CD4-positive, alpha-beta T cell treated with Interleukin-1 beta for 1 hour (primary cell): ENCODE measurements at regions not wholly inside any gene's neighbourhood (a gene's known extent, or its start where the extent isn't known, plus 50 kb on each side); places are given as distances from the start of the nearest gene placed in this dataset.

Experiments
- DNase-seq, 2 donors: peaks; one replicate each; pipeline ENCODE4 v3.0.0-alpha.2; 2020 to 2022

DNA sequence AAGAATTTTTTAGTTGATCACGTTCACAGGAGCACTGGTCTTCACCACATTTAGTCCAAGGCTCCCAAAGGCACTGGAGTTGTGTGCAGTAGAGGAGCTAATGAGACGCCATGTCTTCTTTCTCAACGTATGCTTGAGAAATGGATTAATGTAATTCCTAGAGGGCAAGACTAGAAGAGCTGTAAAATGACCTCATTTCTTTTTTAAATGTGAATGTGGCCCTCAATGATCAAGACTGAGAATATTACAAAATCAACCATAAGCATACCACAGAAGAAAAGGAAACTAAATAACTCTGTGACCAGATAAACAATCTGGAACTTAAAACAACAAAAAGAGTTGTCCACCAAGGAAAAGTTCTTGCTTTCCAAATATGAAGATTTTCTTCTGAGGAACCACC, 112.1 kb upstream of the THBS1 start:
- DNase-seq: no peak

GRCh38 chr15:39471785-39472574, 108.9 kb upstream of the THBS1 start:
- no peak for DNase-seq

DNA sequence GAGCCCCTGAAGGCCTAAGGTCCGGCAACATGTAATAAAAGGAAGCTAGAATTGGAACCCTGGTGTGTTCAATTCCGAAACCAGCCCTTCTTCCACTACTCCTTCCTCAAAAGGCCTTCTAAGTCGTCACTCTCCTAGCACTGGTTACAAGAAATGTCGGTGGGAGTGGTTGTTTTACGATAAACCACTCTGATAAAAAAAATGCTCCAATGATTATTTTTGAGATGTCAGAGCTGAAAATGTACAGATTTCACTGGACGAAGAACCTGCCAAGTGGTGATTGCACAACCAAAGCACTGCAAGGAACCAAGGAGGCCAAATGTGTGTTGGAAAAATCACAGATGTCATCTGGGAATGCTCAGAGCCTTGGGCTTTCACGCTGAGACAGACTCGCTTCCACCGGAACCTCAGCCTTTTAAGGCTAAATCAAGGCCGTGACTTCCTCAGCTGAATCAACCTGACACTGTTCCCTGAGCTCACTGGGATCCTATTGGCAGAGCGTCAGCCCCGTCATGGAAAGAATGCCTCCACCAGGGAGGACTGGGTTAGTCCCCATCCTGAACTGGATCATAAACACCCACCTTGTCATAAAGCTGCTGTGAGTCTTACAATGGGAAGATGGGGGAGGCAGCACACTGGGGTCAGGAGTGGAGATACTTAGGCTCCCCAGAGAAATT, 108.1 kb upstream of the THBS1 start:
- DNase-seq: no peak

GRCh38 chr15:39473298-39473947, 107.5 kb upstream of the THBS1 start:
- no peak for DNase-seq

GRCh38 chr15:39474657-39475056, 106.2 kb upstream of the THBS1 start:
- DNase-seq: no peak

DNA sequence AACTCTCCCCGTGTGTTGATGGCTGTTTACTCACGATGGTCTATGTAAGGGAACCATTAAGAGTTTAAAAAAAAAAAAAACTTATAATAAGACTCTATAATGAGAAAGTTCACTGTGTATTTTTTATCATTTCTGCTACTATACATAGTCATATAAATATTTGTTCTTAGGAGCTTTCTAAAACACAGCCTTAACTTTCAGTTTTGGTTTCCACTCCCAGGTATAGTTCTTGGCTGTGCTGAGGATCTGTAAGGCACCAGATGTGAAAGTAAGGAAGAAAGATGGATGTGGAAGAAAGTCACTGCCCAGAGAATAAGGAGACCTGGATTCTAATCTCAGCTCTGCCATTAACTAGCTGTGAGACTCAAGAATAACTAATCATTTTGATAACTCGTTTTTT, 101.9 kb upstream of the THBS1 start:
- no peak for DNase-seq

DNA sequence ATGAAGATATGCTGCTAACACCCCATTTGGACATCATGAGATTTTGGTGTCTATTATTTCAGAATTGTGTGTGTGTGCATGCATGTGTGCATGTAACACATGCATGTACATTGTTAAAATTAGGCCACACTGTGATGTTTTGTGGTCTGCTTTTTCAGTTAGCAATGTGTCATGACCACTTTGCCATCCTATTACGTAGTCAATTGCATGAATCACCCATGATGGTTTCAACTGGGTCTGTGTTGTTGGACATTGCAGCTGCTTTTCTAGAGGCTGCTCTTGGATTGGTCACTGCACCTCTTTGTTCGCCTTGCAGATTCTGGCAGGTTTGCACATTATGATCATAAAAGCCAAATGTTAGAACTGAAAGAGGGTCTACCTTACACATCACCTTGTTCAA, 101.0 kb upstream of the THBS1 start:
- DNase-seq: no peak

DNA sequence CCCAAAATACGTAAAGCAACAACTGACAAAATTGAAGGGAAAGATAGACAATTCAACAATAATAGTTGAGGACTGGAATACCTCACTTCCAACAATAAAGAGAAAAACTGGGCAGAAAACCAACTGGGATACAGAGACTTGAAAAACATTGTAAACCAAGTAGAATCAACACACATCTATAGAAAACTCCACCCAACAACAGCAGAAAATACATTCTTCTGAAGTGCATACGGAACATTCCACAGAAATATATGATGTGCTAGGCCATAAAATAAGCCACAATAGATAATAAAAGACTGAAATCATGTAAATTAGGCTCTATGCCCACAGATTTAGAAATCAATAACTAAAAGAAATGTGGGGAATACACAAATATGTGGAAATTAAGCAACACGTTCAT, 98.4 kb upstream of the THBS1 start:
- DNase-seq: no peak

DNA sequence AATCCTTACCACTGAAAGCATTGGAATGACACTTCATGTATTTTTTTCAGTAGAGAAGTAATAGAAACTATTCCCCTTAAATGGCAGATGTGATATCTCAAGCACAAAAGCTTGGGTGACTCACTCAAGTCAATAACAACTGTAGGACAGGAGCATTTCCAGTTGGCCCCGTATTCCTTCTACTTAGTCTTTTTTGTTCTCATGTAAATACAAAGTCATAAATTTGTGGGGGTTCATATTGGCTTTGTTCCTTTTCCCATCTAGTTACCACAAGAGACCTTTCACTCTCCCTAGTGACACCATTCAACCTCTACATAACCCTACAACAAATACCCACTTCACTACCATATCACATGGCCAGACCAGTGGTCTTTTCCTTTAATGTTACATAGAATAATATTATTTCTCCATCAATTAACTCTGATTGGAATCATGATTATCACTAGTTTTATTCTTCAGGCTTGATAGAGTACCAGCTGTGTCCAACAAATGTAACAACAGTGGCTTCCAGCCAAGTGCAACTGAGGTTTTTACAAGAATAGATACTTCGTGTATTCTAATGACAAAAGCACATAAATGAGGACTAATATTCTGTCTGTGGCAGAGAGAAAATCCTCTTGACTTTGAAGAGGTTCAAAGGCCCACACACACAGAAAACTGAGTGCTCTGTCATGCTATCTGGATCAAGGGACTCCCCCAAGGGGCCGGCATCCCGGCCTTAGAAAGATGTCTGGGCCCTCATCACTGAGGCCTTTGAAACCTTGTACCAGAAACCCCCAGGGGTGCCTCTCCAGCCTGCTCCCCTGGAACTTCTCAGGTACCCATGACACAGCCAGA, 94.0 kb upstream of the THBS1 start:
- no peak for DNase-seq

DNA sequence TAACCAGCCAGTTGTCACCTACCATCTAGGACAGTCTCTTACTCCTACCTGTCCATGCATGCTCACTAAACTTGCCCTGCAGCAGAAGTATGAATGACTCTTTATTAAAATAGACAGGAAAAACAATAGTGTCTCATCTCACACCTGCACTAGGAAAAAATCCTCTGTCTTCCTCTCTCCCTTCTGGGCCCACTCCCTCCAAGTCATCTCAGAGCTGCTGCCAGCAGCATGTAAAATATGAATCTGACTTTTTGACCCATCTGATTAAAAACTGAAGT, 93.5 kb upstream of the THBS1 start:
- DNase-seq: no peak

DNA sequence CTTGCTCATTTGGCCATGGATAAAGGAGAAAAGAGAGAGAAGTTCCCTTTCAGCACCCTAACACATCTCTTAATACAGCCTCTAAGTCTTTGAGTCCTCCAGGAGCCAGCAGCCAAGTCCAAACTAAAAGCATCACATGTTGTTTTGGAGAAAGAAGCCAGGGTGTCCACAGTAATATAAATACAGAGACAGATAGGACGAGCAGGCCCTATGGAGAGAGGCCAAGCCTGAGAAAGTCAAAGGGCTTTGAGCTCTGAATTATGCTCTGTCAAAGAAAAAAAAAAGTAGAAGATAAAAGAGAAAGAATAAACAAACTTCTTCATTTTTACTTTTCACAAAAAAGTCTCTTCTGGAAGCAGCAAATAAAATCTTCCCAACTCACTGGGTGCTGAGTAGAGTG, 92.4 kb upstream of the THBS1 start:
- DNase-seq: no peak

- no peak for DNase-seq
Measured at GRCh38 chr15:39488961-39489360, 91.9 kb upstream of the THBS1 start.

DNA sequence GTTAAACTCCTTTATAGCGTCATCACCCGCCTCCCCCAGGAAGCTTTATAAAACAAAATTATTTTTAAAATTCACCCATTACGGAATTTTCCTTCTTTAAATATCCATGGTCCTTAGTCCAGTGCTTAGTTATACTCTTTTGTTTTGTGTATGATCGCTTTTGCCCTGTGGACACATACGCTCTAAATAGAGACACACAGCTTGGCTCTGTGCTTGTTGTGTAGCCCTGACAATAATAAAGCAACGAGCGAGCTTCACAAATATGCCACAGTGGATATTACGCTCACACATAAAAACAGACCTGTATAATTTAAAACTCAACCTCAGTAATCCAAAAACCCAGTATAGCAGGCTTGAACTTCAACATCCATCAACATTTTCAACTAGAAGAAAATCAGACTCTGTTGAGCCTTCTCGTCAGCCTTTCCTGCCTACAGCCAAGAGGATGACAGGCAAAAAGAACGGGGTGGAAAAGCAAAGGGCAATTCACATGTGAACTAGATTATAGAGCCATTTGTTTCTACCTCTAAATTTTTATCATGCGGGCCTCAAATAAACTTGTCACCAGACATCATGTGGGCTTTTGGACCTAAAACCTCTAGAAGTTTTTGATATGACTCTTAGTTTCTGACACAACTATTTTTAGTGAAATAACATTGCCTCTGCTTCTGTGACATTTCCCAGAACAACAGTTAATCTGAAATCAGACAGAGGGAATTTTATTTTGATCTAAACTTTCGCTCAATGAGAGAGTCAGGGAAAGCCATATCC, 89.6 kb upstream of the THBS1 start:
- DNase-seq: no peak

DNA sequence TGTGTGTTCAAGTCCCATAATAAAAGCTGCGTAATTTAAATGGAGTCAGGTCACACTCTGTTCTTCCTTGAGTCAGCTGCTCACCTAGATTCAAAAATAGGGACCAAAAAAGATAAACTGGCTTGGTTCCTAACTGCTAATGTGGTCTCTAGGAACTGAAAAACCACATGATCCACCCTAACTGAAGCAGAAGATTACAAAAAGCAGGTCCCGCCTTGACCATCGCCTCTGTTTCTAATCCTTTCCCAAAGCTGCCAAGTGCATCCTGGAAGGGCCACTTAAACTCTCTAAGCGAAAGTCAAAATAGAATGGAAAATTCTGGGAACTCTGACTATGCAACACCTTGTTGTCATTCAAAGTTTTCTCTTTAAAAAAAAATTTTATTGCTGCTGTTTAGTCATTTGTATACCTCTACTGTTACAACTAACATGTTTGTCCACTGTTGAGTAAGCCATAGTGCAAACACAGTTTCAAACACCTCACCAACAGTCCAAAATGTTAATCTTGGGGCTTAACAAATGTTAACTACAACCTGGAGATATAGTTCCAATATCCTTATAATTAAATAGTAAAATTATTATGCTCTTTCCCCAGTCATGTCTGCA, 88.9 kb upstream of the THBS1 start:
- DNase-seq: no peak

- no peak for DNase-seq
Measured at GRCh38 chr15:39493424-39494067, 87.3 kb upstream of the THBS1 start.

DNA sequence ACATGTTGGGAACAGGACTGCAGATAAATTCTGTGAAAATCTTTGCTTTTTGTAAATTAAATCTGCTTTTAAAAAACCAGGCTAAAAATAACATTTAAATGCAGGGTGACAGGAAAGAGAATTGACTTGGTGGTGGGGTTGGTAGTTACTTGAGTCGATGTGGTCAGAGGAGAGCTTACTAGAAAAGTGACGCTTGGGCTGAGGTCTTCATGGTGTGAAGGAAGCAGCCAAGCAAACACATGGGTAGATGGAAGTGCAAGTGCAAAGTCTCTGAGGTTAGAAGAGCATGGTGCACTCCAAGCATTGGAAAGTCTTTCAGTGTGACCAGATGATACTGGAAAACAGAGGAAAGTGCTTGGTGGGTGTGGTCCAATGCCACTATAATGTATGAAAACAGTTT, 86.4 kb upstream of the THBS1 start:
- DNase-seq: no peak

DNA sequence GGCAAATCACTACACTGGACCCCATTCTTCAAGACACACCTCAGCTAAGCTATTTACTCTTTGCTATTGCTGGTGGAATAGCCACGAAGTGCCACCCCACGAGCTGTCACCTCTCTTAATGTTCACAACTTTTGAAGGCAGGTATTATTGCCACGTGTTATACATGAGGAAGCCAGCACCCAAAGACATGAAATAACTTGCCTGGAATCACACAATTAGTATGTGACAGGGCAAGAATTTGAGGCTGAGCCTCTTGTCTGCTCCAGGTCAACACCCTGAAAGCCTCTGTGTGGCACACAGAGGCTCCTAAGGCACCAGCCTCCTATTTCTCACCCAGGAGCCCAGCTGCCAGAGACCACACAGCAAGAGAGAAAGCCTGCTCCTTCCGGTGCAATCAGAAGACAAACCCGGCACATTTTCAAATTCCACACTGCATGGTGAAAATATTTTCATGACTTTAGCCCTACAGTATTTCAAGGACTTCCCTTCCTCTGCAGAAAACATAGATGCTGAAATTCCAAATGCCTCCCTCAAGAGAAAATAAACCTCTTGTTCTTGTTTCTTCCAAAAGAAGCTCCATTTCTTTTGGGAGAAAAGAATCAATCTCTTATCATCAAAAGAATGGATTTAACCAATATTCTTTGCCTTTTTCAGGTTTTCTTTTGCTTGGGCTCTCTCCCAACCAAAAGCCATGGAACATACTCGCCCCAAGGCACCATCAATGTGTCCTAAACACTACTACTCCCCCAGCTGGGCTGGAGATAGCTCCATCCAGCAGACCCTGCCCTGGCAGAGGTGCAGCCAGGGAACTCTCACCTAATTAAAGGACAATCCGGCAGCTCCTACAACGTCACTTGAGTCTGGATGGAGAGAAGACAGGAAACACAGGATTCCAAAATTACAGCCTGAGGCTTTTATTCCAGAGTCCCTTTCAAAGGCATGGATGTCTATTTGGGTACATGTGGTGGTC, 84.7 kb upstream of the THBS1 start:
- DNase-seq: no peak

DNA sequence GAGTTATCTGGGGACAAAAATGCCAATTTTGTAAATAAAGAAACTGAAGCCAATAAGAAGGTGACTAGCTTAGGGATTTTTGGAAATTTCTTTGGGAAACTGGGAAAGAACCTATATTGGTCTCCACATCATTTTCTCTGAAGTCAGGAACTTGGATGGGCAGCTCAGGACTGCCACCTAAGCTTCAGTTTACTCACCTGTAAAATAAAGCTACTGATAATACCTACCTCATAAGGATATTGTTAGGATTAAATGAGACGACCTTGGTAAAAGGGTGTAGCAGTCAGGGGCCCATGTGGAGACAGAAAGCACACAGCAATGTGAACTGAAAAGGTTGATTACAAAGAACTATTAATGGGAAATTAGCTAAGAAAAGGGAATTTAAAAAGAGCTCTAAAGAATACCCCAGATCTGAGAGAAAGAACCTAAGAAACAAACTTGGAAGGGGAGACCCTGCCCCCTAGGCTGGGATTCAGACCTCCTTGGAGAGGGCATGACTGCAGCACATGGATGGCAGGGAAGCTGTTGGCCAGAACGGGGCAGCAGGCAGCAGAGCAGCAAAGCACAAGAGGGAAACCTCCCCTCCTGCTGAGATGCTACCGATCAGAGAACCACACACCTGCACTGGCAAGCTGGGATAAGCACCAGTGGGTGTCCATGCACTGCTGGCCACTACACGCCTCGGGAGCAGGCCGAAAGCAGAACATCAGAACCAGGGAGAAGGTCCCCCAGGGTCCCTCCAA, 83.7 kb upstream of the THBS1 start:
- DNase-seq: no peak

DNA sequence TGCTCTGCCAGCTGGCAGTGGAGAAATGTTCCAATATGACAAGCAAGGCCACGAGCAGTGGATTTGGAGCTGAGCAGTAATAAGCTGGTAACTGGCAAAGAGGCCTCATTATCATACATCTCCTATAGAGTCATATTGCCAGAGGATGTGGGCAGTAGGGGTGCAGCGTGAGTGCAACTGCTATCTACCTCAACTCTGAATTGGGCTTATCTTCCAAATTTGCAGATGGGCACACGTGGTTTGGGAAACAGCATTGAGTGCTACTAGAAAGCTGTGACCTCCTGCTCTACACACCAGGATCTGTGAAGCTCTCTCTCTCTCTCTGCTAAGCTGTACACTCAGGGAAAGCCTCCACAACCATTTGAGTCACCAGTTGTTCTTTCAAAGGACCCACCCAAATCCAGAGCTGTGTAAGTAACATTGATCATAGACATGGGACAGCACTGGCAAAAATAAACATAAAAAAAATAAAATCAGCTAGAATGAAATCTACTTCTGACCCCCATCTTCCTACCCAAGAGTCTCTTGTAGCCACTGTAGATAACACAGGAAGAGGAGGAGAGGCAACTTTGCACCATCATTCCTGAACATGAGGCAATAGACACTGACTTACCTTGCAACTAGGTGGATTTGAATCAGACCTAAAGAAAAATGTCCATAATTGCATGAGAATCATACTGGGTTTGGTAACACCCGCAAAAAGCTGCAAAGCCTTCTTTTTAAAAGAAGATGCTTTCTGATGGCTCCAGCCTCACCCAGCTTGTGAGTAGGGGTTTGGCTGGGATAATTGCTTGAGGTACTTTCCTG, 82.9 kb upstream of the THBS1 start:
- DNase-seq: no peak
